ENCODE measurements at regions not wholly inside any gene's neighbourhood (a gene's known extent, or its start where the extent isn't known, plus 50 kb on each side); places are given as distances from the start of the nearest gene placed in this dataset.

DNA sequence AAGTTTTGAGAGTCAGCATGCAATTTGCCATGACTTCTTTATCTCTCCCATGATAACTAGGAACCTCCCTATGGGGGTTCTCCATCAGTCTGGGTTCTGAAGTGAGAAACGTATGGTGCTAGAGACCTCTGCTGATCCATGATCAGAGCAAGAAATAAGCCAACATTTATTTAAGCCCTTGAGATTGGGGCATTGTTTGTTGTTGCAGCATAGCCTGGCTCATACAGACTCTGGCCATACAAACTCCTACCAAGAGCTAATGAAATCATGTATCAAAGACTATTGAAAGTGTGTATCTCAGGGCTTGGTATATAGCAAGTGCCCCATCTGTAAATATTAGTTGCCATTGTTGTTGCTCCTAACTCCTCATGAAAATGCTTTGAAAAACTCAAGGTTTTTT lies 233.9 kb downstream of the MAF start:
- FAIRE-seq: no peak

DNA sequence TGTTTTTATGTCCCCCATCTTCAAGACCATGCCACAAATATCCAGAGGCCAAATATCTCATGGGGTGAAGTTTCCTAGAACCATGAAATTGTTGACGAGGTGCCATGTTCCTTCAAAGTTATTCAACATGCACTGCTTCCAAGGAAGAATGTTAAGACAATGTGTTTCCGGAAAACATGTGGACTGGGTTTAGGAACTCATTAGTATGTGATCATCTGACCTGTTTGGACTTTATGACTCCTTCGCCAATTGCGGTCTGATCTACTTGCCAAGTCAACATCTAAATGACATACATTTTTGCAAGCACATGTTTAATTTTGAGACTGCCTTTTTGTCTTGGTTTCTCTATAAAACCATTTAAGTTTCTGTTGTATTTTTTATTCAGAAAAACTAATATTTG lies 234.8 kb downstream of the MAF start:
- no peak for FAIRE-seq

DNA sequence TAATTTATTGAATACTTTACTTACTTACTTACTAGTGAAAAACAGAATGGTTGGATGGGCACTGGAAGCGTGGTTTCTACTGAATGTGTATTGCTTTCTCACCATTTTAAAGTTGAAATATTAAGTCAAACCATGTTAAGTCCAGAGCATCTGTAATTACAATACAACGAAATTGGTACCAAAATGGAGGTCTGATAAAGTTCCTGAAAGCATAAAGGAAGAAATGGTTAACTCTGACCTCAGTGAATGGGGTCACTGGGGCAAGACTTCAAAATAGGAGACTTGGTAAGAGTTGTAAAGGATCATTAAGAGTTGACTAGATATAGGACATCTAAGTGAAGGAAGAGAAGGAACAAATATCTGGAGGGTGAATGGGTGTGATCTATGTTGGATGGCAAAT lies 237.1 kb downstream of the MAF start:
- FAIRE-seq: no peak

DNA sequence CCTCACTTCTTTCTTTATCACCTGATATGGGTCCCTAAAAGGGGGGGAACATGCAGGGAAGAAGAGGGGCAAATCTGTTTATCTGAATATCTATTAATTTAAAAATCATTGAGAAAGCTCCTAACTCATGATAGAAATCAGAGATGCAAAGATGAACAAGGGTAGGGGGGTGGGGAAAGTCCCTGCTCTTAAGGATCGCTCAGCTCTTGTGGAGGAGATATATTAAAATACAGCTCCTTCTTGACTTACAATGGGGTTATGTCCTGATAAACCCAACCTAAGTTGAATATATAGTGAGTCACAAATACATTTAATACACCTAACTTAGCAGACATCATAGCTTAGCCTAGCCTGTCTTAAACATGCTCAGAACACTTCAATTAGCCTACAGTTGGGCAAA lies 237.5 kb downstream of the MAF start:
- FAIRE-seq: no peak

DNA sequence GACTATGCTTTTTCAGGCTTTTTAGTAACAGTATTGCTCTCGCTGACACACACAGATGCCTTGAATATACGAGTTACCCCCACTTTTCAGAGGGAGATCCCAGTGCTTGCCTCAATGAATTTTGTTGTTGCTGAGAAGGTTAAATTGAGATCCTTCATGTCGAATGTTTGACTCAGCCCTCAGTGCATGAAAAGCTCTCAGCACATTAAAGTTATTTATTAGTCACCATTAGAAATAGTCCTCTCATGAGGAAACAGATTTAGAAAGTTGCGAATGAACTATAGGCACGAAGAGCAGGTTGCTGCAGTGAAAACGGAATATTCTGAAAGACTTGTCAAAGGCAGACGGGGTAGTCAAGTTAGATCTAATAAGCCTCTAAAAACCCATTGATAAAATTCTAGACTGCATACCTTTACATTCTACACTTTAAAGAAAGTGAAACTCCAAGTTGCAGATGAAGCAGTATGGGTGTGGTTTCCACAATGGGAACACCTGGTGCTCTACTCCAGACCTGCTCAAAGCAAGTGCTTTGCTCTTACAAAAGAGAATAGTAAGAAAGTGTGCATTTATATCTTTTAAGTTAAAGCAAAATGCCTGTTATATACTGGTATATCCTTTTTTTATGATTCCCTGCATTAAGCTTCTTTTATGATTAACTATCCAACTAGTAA lies 238.1 kb downstream of the MAF start:
- FAIRE-seq: no peak

DNA sequence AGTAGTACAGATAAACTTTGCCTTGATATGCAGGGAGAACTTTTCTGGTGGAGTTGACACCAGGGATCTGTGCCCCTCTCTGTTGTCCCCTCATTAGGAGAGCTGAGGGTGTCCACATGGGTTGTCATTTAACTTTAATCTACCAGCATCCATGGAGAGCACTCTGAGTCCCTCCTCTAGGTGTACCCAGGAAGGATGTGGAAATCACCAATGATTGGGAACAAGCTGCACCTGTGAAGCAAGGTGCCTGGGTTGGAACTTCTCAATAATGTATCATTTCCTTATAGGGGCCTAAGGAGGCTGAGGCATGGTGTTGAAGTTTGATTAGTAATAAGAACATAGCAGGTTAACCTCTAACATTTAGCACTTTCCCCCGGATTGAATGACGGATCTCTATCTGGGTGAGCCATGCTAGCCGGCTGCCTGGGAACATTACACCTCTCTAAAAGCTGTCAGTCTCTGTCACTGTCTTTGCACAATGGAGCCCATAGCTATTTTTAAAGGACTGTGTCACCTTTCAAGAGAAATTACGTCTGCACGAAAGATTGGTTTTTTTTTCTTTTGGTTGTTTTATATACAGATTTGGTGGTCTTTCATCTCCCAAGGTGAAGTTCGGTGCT lies 239.3 kb downstream of the MAF start:
- no peak for FAIRE-seq

DNA sequence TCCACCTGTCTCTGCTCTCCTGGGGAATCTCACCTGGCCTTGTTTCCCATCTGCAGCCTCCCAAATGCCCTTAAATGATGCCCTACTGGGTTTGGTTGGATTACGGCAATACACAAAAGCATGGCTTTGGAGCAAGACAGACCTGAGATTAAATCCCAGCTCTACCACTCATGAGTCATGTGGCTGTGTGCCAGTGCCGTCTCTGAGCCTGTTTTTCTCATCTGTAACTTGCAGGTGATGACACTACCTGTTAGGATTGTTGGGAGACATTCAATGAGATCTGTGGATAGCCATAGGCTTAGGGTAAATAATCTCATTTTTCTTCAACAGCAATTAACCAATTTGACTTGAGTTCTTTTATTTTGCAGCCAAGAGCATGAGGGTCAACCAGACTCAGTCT lies 240.3 kb downstream of the MAF start:
- no peak for FAIRE-seq

DNA sequence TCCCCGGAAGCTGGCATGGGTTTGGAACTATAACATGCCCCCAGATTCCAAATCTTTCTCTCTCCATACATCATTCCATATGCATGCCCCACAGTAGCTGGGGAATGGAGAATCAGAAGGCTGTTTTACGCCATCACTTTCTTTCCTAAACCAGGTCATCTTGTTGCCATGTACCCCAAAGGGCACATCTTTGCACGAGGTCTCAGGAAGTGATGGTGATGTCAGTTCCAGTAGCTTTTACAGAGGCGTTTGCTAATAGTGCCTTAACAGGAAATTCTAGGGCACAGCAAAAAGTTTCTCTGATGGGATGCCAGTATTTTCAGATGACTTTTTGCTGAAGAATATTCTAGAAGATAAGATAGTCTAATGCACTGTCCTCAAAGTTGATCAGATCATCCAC lies 241.5 kb downstream of the MAF start:
- no peak for FAIRE-seq

DNA sequence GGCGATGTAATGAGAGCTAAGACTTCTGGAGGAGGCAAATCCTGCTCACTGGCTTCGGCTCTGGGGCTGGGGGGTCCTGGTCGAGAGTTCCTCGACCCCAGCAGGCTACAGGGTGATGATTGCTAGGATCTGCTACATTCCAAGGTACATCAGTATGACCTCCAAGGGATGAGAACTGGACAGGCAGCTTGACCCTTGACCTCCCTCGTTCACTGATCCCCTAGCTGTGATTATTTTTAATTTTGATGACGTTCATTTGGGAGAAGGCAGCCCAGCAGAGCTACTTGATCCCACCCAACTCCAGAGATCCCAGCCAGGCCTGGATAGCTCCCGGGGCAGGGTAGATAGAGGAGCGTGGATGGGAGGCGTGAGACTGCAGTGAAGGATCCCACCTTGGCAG lies 242.3 kb downstream of the MAF start:
- FAIRE-seq: no peak

DNA sequence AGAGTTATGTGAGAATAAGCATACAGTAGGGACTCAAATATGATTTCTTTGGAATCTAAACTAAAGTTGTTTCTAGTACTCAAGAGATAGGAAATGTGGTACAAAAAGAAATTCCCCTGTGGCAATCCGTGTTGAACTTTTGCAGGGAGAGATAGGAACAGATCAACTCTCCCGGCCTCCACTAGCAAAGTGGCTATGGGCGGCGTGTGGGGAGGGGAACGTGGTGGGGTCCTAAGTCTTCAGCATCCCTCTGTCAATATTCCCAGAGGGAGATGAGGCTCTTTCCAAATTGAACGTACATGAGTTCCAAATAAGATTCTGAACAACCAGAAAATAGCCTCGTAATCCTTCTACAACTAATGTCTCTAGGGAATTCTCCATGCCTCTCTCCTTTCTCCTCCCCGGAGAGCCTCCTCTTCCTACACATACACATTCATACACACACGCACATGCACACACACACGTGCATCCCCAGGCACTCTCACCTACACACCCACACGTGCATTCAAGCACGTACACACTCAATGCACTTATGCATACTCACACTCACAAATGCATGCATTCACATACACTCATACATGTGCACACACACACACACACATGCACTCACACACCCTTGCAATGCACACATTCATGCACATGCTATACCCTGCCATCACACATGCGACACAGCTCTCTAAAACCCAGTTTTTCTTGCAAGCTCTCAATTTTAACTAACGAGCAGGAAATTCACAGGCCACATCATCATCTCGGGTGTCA lies 244.8 kb downstream of the MAF start:
- no peak for FAIRE-seq

DNA sequence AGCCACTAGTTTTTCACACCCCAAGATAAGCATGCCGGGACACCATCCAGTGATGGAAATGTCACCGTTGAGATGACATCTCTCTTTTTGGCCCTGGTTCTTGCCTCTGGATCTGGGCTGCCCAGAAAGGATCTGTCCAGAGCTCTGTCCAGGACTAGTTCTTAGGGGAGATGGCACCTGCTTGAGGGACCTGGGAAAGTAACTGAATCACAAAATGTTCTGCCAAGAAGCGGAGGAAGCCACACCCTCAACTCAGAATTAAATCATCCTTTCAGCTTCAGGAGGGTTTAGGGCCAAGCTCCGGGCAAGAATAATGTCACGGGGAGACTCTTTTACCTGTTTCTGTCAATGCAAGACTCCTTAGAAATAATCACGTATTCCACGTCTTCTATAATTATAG lies 248.6 kb downstream of the MAF start:
- no peak for FAIRE-seq

DNA sequence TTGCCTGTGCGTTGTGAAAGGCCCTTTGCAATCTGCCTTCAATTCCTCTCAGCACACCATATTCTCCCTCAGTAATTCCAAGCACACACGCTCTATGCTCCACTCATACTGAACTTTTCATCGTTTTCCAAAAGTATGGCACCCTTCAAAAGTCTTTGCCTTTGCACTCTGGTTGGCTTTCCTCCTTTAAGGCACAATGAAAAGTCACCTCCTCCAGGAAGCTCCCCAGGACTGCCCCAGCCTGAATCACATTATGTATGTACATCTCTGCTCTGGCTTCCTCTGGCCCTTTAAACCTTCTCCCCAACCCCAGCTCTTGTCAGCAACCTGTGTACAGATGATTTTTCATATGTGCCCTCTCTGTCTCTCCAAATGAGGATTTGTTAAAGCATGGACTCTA lies 250.7 kb downstream of the MAF start:
- no peak for FAIRE-seq

DNA sequence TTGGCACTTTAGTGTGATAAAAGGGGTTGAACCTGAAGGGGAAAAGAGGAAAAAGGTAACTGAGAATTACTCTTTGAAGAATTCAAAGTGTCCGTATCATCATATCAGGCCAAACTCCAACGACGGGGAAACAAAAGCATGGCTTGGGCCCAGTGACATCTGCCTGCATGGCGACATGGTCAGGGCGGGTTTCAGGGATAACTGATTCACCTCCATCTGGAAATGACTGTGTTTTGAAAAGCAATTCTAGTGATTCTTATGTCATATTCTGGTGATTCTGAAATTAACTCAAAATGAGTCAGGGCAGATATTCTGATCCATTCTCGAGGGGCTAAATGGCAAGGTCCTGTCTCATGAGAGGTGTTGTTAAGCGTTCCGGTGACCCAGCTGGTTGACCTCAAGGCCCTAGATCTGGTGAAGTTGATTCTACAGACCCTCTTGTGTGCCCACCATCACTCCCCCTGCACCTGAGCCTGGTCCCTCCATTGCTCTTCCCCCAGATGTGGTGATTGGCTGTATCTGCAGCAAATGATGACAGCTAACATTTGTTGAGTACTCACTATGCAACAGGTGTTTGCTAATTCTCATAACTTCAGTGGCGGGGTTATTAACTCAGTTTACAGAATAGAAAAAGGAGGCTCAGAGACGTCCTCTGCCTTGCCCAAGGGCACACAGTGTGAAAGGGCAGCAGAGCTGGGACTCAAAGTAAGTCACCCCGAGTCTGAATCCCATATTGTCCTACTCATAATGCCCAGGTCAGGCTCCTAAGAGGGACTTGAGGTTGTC lies 251.8 kb downstream of the MAF start:
- FAIRE-seq: no peak

DNA sequence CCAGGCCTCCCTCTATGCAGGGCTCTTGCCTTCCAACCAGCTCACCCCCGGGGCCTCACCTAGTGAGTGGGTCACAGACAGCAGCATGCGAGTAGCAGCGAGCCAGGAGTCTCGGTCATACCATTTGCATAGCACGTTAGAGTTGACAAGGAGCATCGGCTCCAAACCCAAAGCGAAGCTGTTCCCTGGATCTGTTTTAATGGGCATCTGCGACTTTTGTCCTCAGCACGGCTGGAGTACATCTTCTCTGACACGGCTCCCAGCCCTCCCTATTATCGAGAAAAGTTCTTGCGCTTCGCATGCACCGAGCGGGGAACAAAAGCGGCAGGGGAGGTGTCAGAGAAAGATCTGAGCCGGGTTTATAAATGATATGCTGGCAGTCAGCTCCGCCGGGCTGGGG lies 253.3 kb downstream of the MAF start:
- no peak for FAIRE-seq

DNA sequence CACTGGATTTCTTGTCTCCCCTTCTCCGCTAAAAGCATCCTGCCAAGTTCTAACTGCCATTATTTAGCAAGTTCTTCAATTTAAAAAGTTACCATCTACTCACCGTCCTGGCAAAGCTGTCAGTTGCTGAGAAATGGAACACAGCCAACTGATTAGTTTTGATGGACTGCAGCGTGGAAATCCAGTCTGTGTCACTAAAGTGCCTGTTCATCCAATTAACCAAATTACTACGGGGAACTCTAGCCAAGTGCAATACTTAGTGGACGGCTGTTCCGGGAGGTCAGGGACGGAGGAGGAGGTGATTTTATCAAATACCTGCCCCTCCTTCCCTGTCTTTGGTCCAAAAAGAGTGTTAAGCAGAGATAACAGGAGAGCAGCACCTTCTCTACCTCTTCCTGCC lies 260.7 kb downstream of the MAF start:
- FAIRE-seq: no peak

DNA sequence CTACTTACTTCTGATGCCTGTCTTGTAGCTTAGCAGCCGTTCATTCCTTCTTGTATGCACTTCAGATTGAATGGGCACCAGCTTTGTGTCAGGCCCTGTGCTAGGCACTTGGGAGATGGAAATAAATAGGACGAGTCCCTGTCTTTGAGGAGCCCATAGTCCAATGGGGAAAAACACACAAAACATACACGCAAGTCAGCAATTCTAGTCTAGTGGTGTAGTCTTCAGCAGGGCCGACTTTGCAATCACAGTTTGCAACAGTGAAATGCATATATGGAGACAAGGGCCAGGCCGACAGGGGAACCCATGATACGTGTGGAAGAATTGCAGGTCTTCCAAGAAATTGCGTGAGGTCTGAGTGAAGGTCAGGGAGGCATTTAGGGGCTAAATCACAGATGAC lies 262.6 kb downstream of the MAF start:
- FAIRE-seq: no peak

DNA sequence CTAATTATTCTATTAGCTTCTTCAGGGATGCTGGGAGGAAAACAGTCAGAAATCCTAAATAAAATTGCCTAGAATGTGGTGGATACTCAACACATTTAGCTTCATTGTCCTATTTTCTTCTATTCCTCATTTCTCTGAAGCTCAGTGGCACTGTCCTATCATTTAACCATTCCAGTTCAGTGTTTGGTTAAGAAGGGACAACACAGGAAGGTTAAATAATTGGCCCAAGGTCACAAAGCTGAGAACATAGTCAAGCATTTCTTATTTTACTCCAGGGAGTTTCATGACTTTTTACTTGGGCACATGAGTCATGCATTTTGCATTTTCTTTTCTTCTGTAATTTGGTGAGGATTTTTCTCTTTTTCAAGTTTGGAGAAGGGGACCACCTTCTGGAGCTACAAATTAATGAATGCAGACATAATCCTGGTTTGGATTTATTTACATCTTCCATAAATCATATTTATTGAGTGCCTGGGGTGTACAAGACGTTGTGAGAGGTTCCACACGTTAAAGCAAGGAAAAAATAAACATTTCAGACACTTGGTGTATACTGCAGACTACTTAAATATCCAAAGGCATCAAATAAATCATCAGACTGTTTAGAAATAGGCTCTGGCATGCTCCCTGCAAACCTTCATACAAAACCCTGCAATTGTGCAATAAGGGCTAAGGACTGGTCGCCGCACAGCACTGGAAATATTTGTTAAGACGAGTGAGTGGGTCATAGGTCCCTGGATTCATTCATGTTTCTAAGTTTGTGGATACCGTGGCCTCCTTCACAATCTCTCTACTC lies 263.9 kb downstream of the MAF start:
- no peak for FAIRE-seq

DNA sequence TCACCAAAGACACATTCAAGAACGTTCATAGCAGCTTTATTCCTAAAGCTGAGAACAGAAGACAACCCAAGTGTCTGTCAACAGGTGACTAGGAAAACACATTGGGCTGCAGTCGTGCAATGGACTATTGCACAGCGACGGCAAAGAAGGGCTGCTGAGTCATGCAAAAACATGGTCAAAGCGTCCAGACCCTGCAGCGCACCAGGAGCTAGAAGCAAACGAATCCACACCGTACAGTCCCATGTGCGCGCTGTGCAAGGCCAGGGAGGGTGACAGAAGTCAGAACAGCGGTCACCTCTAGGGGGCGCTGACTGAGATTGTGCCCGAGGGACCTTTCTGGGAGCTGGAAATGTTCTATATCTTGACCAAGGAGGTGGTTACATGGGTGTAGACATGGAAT lies 266.4 kb downstream of the MAF start:
- FAIRE-seq: no peak

DNA sequence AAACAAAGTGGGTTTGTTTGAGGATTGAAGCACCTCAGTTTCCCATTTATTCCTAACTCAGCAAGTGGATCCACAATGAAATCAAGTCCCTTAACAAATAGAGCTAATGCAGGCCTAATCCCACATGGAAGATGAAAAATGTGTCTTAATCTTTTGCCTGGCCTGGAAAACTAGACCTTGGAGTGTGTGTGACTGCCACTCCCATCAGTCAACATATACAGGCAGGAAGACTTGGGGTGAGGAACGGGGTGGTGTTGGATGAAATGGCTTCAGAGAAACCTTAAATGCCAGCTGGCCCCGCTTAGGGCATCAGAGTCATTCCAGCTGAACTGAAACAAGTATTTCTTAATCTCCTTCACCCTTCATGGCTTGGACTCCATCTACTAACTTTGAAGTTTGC lies 269.5 kb downstream of the MAF start:
- FAIRE-seq: no peak

DNA sequence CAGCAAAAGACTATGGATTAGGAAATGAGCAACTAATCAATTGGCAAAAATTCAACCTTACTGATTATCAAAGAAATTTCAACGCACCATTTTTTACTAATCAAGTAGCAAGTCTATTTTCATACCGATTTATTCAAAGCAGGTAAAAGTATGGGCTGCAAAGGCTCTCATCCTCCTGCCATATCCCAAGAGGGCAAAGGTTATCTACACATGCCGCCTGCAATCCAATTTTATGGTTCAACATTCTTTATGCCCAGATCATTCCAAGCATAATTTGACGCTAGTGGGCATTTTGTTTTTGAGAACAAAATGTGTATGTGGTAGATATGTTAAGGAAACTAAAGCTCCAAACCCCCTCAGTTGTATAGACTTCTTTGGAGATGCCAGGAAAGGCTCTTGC lies 270.6 kb downstream of the MAF start:
- FAIRE-seq: no peak

DNA sequence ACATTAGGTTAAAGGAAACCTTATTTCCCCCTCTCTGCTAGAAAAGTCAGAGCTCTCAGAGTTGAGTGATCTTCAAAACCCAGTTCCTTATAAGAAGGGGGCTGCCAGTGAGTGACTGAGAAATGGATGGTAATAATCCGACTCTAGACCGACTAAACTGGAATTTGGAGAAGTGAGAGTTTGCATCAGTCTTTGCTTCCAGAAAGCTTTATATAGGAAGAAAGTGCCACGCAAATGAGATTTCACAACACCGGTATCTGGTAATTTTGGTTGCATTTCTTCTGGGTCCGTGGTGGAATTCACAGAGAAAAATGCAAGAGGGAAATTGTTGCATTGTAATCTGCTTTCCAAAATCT lies 271.4 kb downstream of the MAF start:
- FAIRE-seq: no peak

DNA sequence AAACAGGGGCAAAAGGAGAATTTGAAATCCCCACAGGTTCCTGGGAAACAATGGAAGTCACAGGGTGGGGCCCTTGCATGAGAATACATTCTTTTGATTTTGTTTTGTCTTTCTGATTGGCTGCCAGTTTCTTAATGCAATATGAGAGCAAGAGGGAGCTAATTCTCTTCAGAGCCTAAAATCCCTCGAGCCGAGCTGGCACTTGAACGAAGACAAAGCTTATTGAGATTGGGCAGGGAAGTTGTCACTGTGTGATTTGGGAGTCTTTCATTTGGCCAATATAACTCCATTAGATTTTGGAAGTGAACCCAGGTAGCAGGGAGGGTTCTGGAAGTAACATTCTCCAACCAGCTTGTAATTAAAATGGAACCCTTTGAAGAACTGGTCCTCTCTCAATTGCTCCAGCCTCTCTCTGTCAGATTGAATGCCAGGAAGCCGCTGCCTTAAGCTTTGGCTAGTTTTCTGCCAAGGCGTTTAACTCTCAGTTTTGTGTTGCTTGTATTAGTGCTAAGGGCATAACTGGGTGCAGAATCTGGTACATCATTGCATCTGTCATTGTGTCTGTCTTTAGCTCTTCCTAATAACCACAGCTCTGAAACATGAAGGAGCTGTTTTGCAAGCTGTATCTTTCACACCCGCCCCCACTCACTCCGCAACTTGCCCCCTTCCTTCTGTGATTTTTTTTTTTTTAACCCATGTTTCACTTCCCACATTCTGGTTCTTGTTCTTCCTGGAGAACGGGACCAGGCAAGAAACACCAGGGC lies 272.0 kb downstream of the MAF start:
- no peak for FAIRE-seq
